ENCODE measurements at regions not wholly inside any gene's neighbourhood (a gene's known extent, or its start where the extent isn't known, plus 50 kb on each side); places are given as distances from the start of the nearest gene placed in this dataset.

DNA sequence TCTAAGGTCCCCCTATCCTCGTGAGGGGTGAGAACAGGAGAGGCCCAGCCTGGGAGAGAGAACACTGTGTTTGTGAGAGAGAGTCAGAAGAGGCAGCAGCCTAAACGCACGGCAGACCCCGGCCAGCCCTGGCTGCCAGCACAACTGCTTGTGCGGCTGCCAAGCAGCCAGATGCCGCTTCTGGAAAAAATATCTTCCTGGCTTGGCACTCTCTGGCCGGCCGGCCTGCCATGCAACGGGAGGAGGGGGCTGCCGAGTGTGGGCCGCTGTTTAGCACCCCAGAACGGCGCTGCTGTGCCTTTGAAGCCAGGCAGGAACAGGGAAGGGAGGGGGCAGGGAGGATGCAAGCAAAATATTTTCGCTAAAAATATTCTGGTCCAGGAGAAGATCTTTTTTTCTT, 105.0 kb downstream of the FGF18 start:
- TF ChIP-seq CTCF (IDR thresholded peaks at IDR 0.05; ENCODE audit: control extremely low read depth in 1 of 3, insufficient read depth in 1 of 3, low read depth in 1 of 3, low read length in 3 of 3) (no peak), TAF1 (IDR thresholded peaks at IDR 0.05; ENCODE audit: low read depth, low read length) (no peak), TAF7 (optimal IDR thresholded peaks at IDR 0.05; ENCODE audit: borderline replicate concordance, low read depth, low read length) (no peak)

All from H1 (cell line).